HEK293 (cell line): ENCODE measurements at regions not wholly inside any gene's neighbourhood (a gene's known extent, or its start where the extent isn't known, plus 50 kb on each side); places are given as distances from the start of the nearest gene placed in this dataset.

Source experiments
- CTCF ChIA-PET: fragments of 350-600 bp; formaldehyde crosslinking; extraction: SDS; loops from one replicate; lab custom pipeline; 2021; ENCODE audit warnings: antibody characterized with exemption; lab: Yijun Ruan, JAX
- POLR2A ChIA-PET: fragments of 300-600 bp; formaldehyde crosslinking; extraction: SDS; loops from one replicate; lab custom pipeline; 2020; ENCODE audit warnings: antibody characterized with exemption, inconsistent platforms; lab: Yijun Ruan, JAX
- H3K27ac ChIP-seq: fragments of 200-500 bp; sonication (Bioruptor generic); 2 replicates; pipeline ENCODE4 v1.5.1; 2014; ENCODE audit warnings: low read depth, low read length, control low read depth, inconsistent platforms; ENCODE audit errors: extremely low read depth
- H3K36me3 ChIP-seq, 2 experiments: fragments of 200-500 bp in 1 of 2; sonication (Bioruptor generic) in 1 of 2; 1 replicate in 1 of 2; 2 replicates in 1 of 2; pipeline ENCODE4 v1.5.1; 2014 to 2017; ENCODE audit warnings: inconsistent platforms in 2 of 2, low read length in 2 of 2; ENCODE audit not compliant: control insufficient read depth in 2 of 2, insufficient read depth in 1 of 2
- H3K4me1 ChIP-seq: fragments of 200-500 bp; sonication (Bioruptor generic); 2 replicates; pipeline ENCODE4 v1.5.1; 2014; ENCODE audit warnings: mild to moderate bottlenecking, low read length, inconsistent platforms; ENCODE audit not compliant: control insufficient read depth, insufficient read depth
- H3K4me3 ChIP-seq: 2 replicates; pipeline ENCODE4 v1.5.1; 2011; ENCODE audit warnings: low read depth, mild to moderate bottlenecking, control low read depth, low read length, moderate library complexity
- H3K9me3 ChIP-seq: fragments of 200-500 bp; sonication (Bioruptor generic); 2 replicates; pipeline ENCODE4 v1.5.1; 2014; ENCODE audit warnings: low read depth, low read length, inconsistent platforms; ENCODE audit not compliant: control insufficient read depth, insufficient read depth
- GLI4 ChIP-seq: fragments of 450-650 bp; formaldehyde crosslinking; IDR thresholded peaks from 2 replicates; pipeline ENCODE4 v1.5.1; 2016; ENCODE audit warnings: missing biosample characterization, missing genetic modification characterization
- GLIS2 ChIP-seq: fragments of 450-650 bp; formaldehyde crosslinking; IDR thresholded peaks from 2 replicates; pipeline ENCODE4 v1.5.1; 2016; ENCODE audit warnings: missing biosample characterization, missing genetic modification characterization
- HOXD13 ChIP-seq: sonication (generic); formaldehyde crosslinking; IDR thresholded peaks from 2 replicates; pipeline ENCODE4 v1.8.0; 2022; ENCODE audit warnings: missing genetic modification reagents, borderline replicate concordance
- RBAK ChIP-seq: fragments of 450-650 bp; formaldehyde crosslinking; IDR thresholded peaks from 2 replicates; pipeline ENCODE4 v1.5.1; 2016; ENCODE audit warnings: missing biosample characterization, missing genetic modification characterization
- SCRT1 ChIP-seq: fragments of 450-650 bp; formaldehyde crosslinking; IDR thresholded peaks from 2 replicates; pipeline ENCODE4 v1.5.1; 2016; ENCODE audit warnings: missing biosample characterization, missing genetic modification characterization, borderline replicate concordance
- YY1 ChIP-seq: fragments of 450-650 bp; formaldehyde crosslinking; IDR thresholded peaks from 2 replicates; pipeline ENCODE4 v1.5.1; 2018; ENCODE audit warnings: missing biosample characterization, missing genetic modification characterization
- ZBTB20 ChIP-seq: fragments of 450-650 bp; formaldehyde crosslinking; IDR thresholded peaks from 2 replicates; pipeline ENCODE4 v1.5.1; 2016; ENCODE audit warnings: missing biosample characterization, missing genetic modification characterization
- ZBTB8A ChIP-seq: fragments of 450-650 bp; formaldehyde crosslinking; IDR thresholded peaks from 2 replicates; pipeline ENCODE4 v1.5.1; 2016; ENCODE audit warnings: missing biosample characterization, missing genetic modification characterization
- ZFP41 ChIP-seq: fragments of 450-650 bp; formaldehyde crosslinking; IDR thresholded peaks from 2 replicates; pipeline ENCODE4 v1.5.1; 2016; ENCODE audit warnings: missing biosample characterization, missing genetic modification characterization, borderline replicate concordance
- ZIC2 ChIP-seq: fragments of 450-650 bp; formaldehyde crosslinking; IDR thresholded peaks from 2 replicates; pipeline ENCODE4 v1.5.1; 2016; ENCODE audit warnings: missing biosample characterization, missing genetic modification characterization
- ZNF138 ChIP-seq: fragments of 450-650 bp; formaldehyde crosslinking; IDR thresholded peaks from 2 replicates; pipeline ENCODE4 v1.5.1; 2016; ENCODE audit warnings: missing biosample characterization, missing genetic modification characterization, borderline replicate concordance
- ZNF146 ChIP-seq: fragments of 450-650 bp; formaldehyde crosslinking; IDR thresholded peaks from 2 replicates; pipeline ENCODE4 v1.5.1; 2016; ENCODE audit warnings: missing biosample characterization, missing genetic modification characterization
- ZNF350 ChIP-seq: fragments of 450-650 bp; formaldehyde crosslinking; IDR thresholded peaks from 2 replicates; pipeline ENCODE4 v1.5.0; 2017; ENCODE audit warnings: missing biosample characterization, mild to moderate bottlenecking, missing genetic modification characterization
- ZNF394 ChIP-seq: fragments of 450-650 bp; formaldehyde crosslinking; IDR thresholded peaks from 2 replicates; pipeline ENCODE4 v1.5.1; 2016; ENCODE audit warnings: missing biosample characterization, missing genetic modification characterization, mild to moderate bottlenecking, moderate library complexity, borderline replicate concordance
- ZNF48 ChIP-seq: fragments of 450-650 bp; formaldehyde crosslinking; IDR thresholded peaks from 2 replicates; pipeline ENCODE4 v1.5.1; 2016; ENCODE audit warnings: missing biosample characterization, missing genetic modification characterization
- ZNF555 ChIP-seq: fragments of 450-650 bp; formaldehyde crosslinking; conservative IDR thresholded peaks from 2 replicates; pipeline ENCODE4 v1.5.1; 2017; ENCODE audit warnings: missing biosample characterization, mild to moderate bottlenecking, missing genetic modification characterization, inconsistent platforms
- ZNF558 ChIP-seq: fragments of 450-650 bp; formaldehyde crosslinking; IDR thresholded peaks from 2 replicates; pipeline ENCODE4 v1.5.1; 2016; ENCODE audit warnings: missing biosample characterization, missing genetic modification characterization
- TF ChIP-seq, protein P1 (sequence below): fragments of 450-650 bp; formaldehyde crosslinking; IDR thresholded peaks from 2 replicates; pipeline ENCODE4 v1.5.1; 2016; ENCODE audit warnings: missing biosample characterization, missing genetic modification characterization
- TF ChIP-seq, protein P2 (sequence below): fragments of 450-650 bp; formaldehyde crosslinking; IDR thresholded peaks from 2 replicates; pipeline ENCODE4 v1.5.1; 2016; ENCODE audit warnings: missing biosample characterization, missing genetic modification characterization
- TF ChIP-seq, protein P3 (sequence below): fragments of 450-650 bp; formaldehyde crosslinking; IDR thresholded peaks from 2 replicates; pipeline ENCODE4 v1.5.1; 2016; ENCODE audit warnings: missing biosample characterization, missing genetic modification characterization
- TF ChIP-seq, protein P4 (sequence below): fragments of 450-650 bp; formaldehyde crosslinking; IDR thresholded peaks from 2 replicates; pipeline ENCODE4 v1.5.1; 2016; ENCODE audit warnings: missing biosample characterization, missing genetic modification characterization
- TF ChIP-seq, protein P5 (sequence below): fragments of 450-650 bp; formaldehyde crosslinking; IDR thresholded peaks from 2 replicates; pipeline ENCODE4 v1.5.1; 2016; ENCODE audit warnings: missing biosample characterization, missing genetic modification characterization

DNA sequence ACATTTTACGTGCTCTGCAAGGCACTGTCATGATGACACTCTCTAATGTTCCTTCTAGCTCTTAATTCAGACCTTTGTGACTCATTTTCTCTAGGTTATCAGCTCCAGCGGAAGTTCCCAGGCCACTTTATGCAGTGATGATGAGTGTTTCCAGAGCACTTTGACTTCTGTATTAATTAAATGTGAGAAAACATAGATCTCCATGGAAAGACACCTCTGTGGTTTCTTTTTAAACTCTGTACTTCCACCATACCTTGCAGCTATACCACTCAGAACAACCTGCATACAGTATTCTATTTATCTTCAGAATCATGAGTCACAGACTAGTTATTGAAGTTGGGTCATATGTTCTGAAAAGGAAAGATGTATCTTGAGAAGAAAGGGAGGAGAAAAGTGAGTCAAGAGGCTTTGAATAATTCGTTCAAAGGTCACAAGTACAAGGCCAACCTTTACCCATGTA lies 175.6 kb upstream of the TENM4 start (continued):
- TF ChIP-seq ZNF558 (no peak), ZNF146 (tag by site-specific recombination) (no peak), HOXD13 (CRISPR knock-in tag) (no peak), ZFP41 (tag by site-specific recombination) (no peak), ZBTB20 (no peak), RBAK (tag by site-specific recombination) (no peak)

DNA sequence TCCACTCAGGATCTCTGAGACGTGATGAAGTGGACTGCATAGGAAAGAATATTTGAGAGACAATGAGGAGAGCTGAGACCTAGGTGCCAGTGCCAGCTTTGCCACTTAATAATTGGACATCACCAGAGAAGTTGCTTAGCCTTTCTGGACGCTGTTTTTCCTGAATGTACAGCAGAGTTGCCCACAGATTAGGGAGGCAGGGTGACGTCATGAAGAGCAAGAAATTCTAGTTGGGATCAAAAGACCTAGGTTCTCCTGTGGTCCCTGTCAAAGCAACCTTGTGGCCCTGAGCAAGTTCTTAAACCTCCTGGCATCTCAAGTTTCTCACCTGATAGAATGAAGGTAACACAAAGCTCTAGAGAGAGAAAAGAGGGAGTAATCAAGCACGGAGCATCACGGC lies 174.6 kb upstream of the TENM4 start:
- ChIA-PET CTCF (no interaction called here), POLR2A (no interaction called here)
- H3K4me3 ChIP-seq: no peak overlapping the region

DNA sequence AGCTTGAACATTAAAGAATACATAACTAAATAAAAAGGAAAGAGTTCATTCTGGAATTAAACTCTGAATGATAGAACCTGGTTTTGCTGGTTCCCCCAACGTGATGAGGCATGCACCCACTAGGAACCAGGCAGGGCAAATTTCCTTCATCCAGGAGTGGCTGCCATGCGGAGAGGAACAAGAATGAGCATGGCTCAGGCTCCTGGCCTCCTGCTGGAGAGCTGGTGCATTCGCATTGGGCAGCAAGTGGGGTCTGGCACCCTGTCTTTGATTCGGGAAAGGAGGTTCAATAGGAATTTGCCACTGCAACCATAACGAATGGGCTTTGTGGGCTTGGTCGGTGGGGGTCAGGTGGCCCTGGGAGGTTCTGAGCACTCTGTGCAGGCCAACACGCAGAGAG lies 169.8 kb upstream of the TENM4 start:
- no peak overlapping the region for H3K27ac ChIP-seq
- ChIA-PET POLR2A (no interaction called here), CTCF (no interaction called here)
- no peaks in the 10 kb centered on the region for H3K36me3 ChIP-seq
- no peaks in the 10 kb centered on the region for H3K4me1 ChIP-seq
- no peaks in the 10 kb centered on the region for H3K9me3 ChIP-seq
- H3K4me3 ChIP-seq: no peak overlapping the region
- TF ChIP-seq, protein P1, sequence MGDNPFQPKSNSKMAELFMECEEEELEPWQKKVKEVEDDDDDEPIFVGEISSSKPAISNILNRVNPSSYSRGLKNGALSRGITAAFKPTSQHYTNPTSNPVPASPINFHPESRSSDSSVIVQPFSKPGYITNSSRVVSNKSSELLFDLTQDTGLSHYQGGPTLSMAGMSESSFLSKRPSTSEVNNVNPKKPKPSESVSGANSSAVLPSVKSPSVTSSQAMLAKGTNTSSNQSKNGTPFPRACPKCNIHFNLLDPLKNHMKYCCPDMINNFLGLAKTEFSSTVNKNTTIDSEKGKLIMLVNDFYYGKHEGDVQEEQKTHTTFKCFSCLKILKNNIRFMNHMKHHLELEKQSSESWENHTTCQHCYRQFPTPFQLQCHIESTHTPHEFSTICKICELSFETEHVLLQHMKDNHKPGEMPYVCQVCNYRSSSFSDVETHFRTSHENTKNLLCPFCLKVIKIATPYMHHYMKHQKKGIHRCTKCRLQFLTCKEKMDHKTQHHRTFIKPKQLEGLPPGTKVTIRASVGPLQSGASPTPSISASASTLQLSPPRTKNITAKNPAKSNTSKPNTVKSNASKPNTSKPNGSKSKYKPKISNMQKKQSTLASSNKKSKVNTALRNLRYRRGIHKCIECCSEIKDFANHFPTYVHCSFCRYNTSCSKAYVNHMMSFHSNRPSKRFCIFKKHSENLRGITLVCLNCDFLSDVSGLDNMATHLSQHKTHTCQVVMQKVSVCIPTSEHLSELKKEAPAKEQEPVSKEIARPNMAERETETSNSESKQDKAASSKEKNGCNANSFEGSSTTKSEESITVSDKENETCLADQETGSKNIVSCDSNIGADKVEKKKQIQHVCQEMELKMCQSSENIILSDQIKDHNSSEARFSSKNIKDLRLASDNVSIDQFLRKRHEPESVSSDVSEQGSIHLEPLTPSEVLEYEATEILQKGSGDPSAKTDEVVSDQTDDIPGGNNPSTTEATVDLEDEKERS (tag by site-specific recombination): no peak
- TF ChIP-seq GLI4 (tag by site-specific recombination): no peak
- TF ChIP-seq ZIC2 (tag by site-specific recombination): no peak
- TF ChIP-seq ZNF138 (tag by site-specific recombination): no peak
- no peak for TF ChIP-seq YY1
- TF ChIP-seq ZNF394: no peak
- no peak for TF ChIP-seq GLIS2 (tag by site-specific recombination)
- TF ChIP-seq, protein P2, sequence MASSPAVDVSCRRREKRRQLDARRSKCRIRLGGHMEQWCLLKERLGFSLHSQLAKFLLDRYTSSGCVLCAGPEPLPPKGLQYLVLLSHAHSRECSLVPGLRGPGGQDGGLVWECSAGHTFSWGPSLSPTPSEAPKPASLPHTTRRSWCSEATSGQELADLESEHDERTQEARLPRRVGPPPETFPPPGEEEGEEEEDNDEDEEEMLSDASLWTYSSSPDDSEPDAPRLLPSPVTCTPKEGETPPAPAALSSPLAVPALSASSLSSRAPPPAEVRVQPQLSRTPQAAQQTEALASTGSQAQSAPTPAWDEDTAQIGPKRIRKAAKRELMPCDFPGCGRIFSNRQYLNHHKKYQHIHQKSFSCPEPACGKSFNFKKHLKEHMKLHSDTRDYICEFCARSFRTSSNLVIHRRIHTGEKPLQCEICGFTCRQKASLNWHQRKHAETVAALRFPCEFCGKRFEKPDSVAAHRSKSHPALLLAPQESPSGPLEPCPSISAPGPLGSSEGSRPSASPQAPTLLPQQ (tag by site-specific recombination): no peak
- TF ChIP-seq ZBTB8A (tag by site-specific recombination): no peak
- TF ChIP-seq ZNF48 (tag by site-specific recombination): no peak
- TF ChIP-seq, protein P3, sequence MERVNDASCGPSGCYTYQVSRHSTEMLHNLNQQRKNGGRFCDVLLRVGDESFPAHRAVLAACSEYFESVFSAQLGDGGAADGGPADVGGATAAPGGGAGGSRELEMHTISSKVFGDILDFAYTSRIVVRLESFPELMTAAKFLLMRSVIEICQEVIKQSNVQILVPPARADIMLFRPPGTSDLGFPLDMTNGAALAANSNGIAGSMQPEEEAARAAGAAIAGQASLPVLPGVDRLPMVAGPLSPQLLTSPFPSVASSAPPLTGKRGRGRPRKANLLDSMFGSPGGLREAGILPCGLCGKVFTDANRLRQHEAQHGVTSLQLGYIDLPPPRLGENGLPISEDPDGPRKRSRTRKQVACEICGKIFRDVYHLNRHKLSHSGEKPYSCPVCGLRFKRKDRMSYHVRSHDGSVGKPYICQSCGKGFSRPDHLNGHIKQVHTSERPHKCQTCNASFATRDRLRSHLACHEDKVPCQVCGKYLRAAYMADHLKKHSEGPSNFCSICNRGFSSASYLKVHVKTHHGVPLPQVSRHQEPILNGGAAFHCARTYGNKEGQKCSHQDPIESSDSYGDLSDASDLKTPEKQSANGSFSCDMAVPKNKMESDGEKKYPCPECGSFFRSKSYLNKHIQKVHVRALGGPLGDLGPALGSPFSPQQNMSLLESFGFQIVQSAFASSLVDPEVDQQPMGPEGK (tag by site-specific recombination): no peak
- no peak for TF ChIP-seq ZBTB20
- TF ChIP-seq SCRT1 (tag by site-specific recombination): no peak

More for the DNA sequence above, 174.6 kb upstream of the TENM4 start:
- H3K9me3 ChIP-seq: no peaks in the 10 kb centered on the region
- TF ChIP-seq ZNF555: no peak
- TF ChIP-seq, protein P4, sequence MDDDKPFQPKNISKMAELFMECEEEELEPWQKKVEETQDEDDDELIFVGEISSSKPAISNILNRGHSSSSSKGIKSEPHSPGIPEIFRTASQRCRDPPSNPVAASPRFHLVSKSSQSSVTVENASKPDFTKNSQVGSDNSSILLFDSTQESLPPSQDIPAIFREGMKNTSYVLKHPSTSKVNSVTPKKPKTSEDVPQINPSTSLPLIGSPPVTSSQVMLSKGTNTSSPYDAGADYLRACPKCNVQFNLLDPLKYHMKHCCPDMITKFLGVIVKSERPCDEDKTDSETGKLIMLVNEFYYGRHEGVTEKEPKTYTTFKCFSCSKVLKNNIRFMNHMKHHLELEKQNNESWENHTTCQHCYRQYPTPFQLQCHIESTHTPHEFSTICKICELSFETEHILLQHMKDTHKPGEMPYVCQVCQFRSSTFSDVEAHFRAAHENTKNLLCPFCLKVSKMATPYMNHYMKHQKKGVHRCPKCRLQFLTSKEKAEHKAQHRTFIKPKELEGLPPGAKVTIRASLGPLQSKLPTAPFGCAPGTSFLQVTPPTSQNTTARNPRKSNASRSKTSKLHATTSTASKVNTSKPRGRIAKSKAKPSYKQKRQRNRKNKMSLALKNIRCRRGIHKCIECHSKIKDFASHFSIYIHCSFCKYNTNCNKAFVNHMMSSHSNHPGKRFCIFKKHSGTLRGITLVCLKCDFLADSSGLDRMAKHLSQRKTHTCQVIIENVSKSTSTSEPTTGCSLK: no peak
- no peak for TF ChIP-seq ZNF350 (tag by site-specific recombination)
- TF ChIP-seq, protein P5, sequence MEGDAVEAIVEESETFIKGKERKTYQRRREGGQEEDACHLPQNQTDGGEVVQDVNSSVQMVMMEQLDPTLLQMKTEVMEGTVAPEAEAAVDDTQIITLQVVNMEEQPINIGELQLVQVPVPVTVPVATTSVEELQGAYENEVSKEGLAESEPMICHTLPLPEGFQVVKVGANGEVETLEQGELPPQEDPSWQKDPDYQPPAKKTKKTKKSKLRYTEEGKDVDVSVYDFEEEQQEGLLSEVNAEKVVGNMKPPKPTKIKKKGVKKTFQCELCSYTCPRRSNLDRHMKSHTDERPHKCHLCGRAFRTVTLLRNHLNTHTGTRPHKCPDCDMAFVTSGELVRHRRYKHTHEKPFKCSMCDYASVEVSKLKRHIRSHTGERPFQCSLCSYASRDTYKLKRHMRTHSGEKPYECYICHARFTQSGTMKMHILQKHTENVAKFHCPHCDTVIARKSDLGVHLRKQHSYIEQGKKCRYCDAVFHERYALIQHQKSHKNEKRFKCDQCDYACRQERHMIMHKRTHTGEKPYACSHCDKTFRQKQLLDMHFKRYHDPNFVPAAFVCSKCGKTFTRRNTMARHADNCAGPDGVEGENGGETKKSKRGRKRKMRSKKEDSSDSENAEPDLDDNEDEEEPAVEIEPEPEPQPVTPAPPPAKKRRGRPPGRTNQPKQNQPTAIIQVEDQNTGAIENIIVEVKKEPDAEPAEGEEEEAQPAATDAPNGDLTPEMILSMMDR (tag by site-specific recombination): no peak
- no peak for TF ChIP-seq RBAK (tag by site-specific recombination)
- H3K4me1 ChIP-seq: no peaks in the 10 kb centered on the region
- H3K36me3 ChIP-seq: no peaks in the 10 kb centered on the region
- no peak overlapping the region for H3K27ac ChIP-seq
